22Rv1 (cell line): ENCODE measurements at regions not wholly inside any gene's neighbourhood (a gene's known extent, or its start where the extent isn't known, plus 50 kb on each side); places are given as distances from the start of the nearest gene placed in this dataset.

Experiments
- H3K27ac ChIP-seq: fragments of 450-650 bp; 2 replicates; pipeline ENCODE4 v1.5.1; 2017
- ZFX ChIP-seq: fragments of 450-650 bp; IDR thresholded peaks from 2 replicates; pipeline ENCODE4 v1.6.1; 2017; ENCODE audit warnings: antibody characterized with exemption, borderline replicate concordance
- TF ChIP-seq, protein P1 (sequence below): fragments of 450-650 bp; IDR thresholded peaks from 2 replicates; pipeline ENCODE4 v1.5.1; 2017; ENCODE audit warnings: mild to moderate bottlenecking

DNA sequence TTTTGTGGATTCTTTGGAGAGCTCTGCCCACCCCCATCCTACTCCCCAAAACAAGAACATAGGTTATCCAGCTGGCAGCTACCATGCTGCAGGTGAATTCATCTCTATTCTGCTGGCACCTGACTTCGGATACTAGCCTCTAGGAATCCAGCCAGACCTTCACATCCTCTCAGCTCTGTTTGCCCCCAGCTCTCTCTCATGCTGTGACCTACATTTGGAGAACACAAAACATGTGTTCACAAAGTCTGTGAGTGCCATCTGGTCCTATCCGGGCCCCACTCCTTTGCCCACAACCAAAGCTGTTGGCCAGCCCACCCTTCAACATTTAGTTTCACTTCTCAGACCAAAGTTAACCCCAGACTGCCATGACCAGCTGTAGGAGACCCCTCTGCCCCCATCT, 89.4 kb upstream of the C3orf80 start:
- no peak overlapping the region for H3K27ac ChIP-seq

GRCh38 chr3:160136421-160136820, 88.8 kb upstream of the C3orf80 start:
- no peak overlapping the region for H3K27ac ChIP-seq
- no peak for TF ChIP-seq ZFX
- TF ChIP-seq, protein P1, sequence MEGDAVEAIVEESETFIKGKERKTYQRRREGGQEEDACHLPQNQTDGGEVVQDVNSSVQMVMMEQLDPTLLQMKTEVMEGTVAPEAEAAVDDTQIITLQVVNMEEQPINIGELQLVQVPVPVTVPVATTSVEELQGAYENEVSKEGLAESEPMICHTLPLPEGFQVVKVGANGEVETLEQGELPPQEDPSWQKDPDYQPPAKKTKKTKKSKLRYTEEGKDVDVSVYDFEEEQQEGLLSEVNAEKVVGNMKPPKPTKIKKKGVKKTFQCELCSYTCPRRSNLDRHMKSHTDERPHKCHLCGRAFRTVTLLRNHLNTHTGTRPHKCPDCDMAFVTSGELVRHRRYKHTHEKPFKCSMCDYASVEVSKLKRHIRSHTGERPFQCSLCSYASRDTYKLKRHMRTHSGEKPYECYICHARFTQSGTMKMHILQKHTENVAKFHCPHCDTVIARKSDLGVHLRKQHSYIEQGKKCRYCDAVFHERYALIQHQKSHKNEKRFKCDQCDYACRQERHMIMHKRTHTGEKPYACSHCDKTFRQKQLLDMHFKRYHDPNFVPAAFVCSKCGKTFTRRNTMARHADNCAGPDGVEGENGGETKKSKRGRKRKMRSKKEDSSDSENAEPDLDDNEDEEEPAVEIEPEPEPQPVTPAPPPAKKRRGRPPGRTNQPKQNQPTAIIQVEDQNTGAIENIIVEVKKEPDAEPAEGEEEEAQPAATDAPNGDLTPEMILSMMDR = no peak

More for the DNA sequence above, 89.4 kb upstream of the C3orf80 start:
- TF ChIP-seq ZFX = no peak
- TF ChIP-seq, protein P1 = no peak

- TF ChIP-seq, protein P1 = no peak
- no peak for TF ChIP-seq ZFX
- H3K27ac ChIP-seq = no peak overlapping the region
Observed at GRCh38 chr3:160139291-160139690, 85.9 kb upstream of the C3orf80 start.

GRCh38 chr3:160140756-160141155, 84.5 kb upstream of the C3orf80 start:
- no peak overlapping the region for H3K27ac ChIP-seq
- TF ChIP-seq, protein P1 = no peak
- TF ChIP-seq ZFX = no peak

GRCh38 chr3:160141485-160142185, 83.6 kb upstream of the C3orf80 start:
- TF ChIP-seq ZFX = no peak
- TF ChIP-seq, protein P1 = no peak
- no peak overlapping the region for H3K27ac ChIP-seq

GRCh38 chr3:160143482-160143881, 81.7 kb upstream of the C3orf80 start:
- H3K27ac ChIP-seq = no peak overlapping the region
- TF ChIP-seq ZFX = no peak
- TF ChIP-seq, protein P1 = no peak

DNA sequence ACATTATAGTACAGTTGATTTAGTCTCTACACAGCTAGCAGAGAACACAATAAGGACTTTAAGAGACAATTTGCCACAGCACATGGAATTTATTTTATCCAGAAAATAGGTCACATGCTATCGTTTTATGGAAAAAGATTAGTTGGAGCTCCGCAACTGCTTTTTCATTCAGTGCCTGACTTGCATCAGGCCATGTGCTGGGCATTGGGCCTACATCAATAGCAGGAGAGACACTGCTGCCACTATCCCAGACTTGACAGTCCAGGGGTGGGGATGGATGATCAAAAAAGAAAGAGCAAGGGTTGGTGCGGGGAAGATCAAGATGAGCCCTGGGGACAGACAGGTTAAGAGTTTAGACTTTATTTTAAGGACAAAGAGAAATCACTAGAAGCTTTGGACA, 75.2 kb upstream of the C3orf80 start:
- TF ChIP-seq, protein P1 = no peak
- TF ChIP-seq ZFX = no peak
- H3K27ac ChIP-seq = no peak overlapping the region
